HG03066 (cell line): ENCODE measurements at regions not wholly inside any gene's neighbourhood (a gene's known extent, or its start where the extent isn't known, plus 50 kb on each side); places are given as distances from the start of the nearest gene placed in this dataset.

Experiments
- ATAC-seq: cut with Tn5 transposase; IDR thresholded peaks from one replicate; pipeline ENCODE4 v1.9.1; 2021; ENCODE audit warnings: low read depth; ENCODE audit not compliant: unreplicated experiment

- ATAC-seq = no peak
These were observed 519.7 kb upstream of the RGMA start for GRCh38 chr15:93608643-93609148.

DNA sequence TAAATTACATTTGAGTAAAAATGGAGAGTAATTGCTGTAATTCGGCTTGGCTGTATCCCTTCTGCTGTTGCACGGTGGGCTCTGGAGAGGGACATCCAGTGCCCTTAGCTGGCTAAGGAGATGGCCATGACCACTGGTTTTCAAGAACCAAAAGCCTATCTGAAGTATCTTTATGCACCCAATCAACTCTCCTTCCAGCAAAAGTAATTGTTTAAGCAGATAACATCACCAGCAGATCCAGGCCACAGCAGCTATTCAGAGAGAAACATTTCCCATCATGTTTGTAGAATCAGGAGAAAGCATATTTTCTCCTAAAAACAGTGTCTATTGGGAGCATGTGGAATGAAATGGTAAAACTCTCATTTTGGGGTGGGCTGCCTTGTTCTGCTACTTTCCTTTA is 514.5 kb upstream of the RGMA start:
- no peak for ATAC-seq

DNA sequence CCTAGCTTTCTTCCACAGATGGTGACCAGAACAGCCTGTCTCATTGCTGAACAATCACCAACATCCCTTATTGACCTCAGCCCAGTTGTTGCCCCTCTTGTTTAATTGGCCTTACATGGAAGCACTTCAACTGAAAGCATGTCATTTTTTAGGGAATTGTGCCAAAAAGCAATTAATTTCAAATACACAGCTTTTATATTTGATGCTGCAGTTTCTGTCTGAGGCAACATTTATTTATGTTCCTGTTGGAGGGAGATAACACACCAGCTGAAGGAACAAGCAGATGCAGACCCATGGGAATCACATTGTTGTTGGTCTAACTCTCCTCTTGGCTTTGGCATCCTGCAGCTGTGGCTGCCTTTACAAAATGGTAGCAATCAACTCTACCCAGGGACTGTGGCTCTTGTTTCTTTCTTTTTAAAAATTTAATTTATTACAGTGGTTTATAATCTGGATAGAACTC is 498.1 kb upstream of the RGMA start:
- no peak for ATAC-seq

GRCh38 chr15:93585012-93585411 is 496.0 kb upstream of the RGMA start:
- ATAC-seq = no peak

GRCh38 chr15:93583968-93584367 is 495.0 kb upstream of the RGMA start:
- ATAC-seq = no peak

GRCh38 chr15:93583552-93583951 is 494.5 kb upstream of the RGMA start:
- ATAC-seq = no peak

DNA sequence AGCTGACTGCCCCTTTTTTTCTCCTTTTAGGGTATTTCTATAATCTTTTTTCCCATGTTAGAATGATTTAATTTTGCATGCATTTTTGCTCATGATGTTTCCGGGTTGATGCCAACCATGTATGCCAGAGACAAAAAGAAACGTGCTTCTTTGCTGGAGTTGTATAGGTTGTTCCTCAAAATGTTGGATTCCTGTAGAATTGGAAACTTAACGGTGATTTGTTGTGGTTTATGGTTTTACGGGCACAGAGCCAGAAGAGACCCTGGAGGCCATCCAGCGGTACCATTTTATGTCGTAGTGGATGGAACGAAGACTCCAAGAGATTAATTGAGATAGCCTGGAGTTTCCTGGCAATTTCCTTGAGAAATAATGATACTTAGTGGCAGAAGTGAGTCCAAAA is 481.5 kb upstream of the RGMA start:
- ATAC-seq = no peak

GRCh38 chr15:93566762-93567161 is 477.8 kb upstream of the RGMA start:
- no peak for ATAC-seq

- ATAC-seq = no peak
These were observed 476.2 kb upstream of the RGMA start for GRCh38 chr15:93565201-93565600.

DNA sequence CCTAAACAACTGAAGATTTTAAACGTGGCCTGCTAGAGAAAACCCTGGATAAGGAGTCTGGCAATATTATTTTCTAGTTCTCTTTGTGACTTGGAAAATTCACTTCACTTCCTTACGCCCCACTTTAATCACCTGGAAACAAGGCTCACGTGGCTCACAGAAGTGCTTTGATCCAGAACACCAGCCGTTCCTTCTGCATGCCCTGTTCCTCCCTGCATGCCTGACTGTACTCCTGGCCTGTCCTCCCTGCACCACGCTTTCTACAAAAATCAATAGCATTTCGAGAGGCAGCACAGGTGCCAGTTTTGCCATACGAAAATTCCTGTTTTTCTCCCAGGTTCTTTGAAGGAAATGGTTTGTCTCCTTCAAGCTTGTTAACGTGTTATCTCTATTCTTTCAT is 474.2 kb upstream of the RGMA start:
- no peak for ATAC-seq

DNA sequence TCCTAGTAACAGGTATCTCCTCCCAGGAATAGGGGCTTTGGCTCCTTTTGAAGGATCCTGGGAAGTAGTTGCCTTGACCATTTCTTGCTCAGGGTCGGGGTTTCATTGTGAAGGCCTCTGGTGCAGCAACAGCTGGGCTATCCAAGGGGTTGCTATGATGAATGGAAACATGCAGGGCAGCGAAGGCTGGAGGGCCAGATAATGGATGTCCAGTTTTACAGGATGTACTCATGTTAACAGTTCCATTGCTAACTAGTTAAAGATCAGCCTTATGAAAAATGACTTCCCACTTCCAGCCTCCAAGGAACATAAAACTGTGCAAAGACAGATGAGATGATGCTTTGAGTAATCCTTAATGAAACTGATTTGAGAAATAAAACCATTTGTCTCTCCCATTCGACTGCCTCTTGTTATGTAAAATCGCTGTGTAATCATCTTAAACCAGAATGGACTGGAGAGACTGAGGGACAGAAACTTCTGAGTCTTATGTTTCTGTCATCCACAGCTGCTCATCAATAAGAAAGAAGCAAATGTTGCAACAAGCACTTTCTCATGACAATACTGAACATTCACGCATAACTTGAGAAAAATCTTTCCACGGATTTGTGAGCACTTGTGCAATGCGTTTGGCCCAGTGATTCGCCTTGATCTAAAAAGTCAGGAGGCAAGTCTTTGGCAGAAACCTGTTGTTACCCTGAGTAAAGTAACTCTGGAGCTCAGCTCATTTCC is 473.5 kb upstream of the RGMA start:
- ATAC-seq = no peak

GRCh38 chr15:93557696-93558095 is 468.7 kb upstream of the RGMA start:
- ATAC-seq = no peak

DNA sequence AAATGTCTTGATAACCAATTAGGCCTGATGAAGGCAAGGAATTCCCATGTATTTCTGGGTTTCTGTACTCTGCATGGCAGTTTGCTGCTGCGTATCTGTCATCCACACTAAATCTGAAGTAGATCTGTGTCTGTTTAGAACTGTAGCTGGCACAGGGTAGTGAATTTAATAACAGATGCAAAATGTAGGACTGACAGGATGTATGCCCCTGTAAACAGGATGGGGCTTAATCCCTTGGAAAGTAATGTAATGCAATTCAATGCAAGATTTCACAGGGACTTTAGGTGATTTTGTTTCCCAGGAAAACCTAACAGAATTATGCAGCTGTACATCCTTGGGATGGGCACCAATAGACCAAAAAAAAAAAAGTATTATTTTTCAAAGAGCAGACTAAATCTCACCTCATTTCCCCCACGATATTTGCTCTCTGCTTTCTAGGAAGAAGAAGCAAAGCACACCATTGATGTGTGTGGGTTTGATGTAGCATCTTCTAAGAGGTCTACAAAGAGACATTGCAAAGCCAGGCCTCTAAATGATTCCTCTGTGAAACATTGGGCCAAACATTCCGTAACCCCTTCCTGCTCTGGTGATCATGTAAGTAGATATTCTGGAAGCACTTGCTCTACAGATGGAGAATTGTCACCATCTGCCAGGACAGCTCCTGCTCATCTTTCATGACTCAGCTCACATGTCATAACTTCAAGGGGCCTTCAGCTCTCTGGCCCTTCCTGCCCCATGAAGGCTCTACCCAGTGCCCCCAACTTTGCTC is 464.3 kb upstream of the RGMA start:
- no peak for ATAC-seq

DNA sequence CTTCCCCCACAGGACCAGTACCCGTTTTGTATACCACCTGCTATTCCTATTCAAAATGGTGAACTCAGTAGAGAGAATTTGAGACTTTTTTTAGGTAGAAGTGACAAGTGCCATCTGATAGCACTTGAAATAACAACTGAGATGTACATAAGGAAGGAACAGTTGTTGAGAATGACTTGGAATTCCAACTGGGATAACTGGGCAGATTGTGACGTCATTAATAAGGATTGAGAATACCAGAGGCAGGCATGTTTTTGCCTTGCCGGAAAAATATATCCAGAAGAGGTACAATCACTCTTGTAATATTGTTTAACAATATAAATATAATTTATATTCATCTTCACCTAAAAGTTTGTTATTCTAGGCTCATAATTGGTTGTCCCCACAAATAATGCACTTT is 454.1 kb upstream of the RGMA start:
- no peak for ATAC-seq

GRCh38 chr15:93527374-93528050 is 438.5 kb upstream of the RGMA start:
- no peak for ATAC-seq

- ATAC-seq = no peak
These were observed 435.4 kb upstream of the RGMA start for GRCh38 chr15:93524432-93524831.

DNA sequence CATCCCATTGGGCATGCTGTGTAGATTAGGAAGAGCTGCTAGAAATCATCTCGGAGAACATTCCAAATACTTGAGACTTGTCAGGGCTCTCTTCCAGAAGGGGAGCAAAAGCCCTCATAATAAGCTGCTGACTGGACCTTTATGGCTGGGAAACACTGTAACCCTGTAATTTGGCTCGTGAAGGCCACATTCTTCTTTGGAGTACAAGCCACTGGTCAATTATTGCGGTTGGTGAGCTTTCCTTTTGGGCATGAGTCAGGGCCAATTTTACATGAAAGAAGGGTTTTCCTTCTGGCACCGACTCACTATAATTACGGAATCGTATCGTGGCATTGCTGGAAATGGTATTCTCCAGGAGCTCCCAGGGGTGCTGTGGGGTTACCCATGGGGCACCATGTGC is 434.5 kb upstream of the RGMA start:
- ATAC-seq = no peak

DNA sequence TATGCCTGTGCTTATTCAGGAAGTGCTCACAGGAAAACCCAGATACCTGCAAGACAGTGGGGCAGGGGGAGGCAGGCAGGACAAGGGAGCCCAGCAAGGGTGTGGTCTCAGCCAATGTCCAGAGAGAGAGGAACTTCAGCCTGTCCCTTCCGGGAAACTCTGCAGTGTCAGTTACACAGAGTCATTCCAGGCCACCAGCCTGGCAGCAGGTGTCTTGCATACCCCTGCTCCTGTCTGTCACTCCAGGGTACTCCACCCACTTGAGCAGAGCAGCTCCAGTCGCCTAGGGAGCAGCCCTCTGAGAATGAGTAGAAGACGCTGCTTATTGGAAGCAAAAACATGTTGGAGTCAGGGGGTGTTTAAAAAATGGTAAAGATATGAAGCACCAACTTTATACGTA is 431.2 kb upstream of the RGMA start:
- no peak for ATAC-seq

- no peak for ATAC-seq
These were observed 430.6 kb upstream of the RGMA start for GRCh38 chr15:93519599-93519998.

GRCh38 chr15:93517176-93517575 is 428.2 kb upstream of the RGMA start:
- no peak for ATAC-seq

DNA sequence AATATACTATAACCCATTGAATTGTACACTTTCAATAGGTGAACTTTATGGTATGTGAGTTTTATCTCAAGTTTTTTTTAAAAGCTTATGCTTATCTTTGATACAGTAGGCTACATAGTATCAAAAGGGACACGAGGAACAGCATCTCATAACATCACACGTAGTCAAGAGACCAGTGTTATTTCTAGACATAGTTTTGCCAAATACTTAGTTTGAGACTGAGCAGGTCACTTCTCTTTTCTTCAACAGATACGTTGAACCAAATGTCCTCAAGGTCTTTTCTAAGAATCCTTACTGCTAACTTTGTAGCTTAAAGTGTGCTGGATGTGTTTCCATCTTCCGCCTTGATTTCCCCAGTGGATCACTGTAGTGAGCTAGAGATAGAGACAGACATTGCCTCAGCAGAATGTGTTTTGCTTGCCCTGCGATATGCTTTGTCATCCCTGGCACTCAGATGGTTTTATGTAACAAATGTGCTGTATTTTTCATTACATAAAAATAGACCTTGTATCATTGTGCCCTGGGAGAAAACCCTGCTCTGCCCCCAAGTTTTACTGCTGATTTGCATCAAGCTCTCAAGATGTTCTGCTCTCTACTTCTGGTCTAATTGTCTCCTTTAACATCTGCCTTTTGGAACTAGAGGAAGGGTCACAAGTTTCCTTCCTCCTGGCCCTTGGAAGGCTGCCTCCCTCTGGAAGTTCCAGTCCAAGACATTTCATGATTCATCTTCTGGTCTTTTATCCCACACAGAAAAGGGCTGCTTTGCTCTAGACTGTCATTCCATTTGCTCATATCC is 426.4 kb upstream of the RGMA start:
- no peak for ATAC-seq
